GM12878 (cell line): ENCODE measurements at regions not wholly inside any gene's neighbourhood (a gene's known extent, or its start where the extent isn't known, plus 50 kb on each side); places are given as distances from the start of the nearest gene placed in this dataset.

Experiments
- CEBPB ChIP-seq, 2 experiments: fragments of 150-350 bp in 1 of 2; IDR thresholded peaks; 2 replicates each; pipeline ENCODE4 v1.6.1; 2012 to 2014; ENCODE audit warnings: low read depth in 2 of 2, low read length in 2 of 2, borderline replicate concordance in 1 of 2, inconsistent platforms in 1 of 2
- CHD2 ChIP-seq: IDR thresholded peaks from 2 replicates; pipeline ENCODE4 v1.6.1; 2011; ENCODE audit warnings: low read depth, low read length, improper control_type of control experiment, borderline replicate concordance
- CTCF ChIP-seq, 3 experiments: IDR thresholded peaks in 2 of 3; conservative IDR thresholded peaks in 1 of 3; 2 replicates each; pipeline ENCODE4 v1.5.1; 2011; ENCODE audit warnings: low read depth in 3 of 3, low read length in 3 of 3, mild to moderate bottlenecking in 3 of 3, control low read depth in 2 of 3, moderate library complexity in 2 of 3, inconsistent platforms in 1 of 3, mixed read lengths in 1 of 3; ENCODE audit not compliant: control insufficient read depth in 2 of 3, insufficient read depth in 1 of 3; ENCODE audit errors: extremely low read depth in 1 of 3
- ESRRA ChIP-seq: IDR thresholded peaks from 2 replicates; pipeline ENCODE4 v1.6.1; 2012; ENCODE audit warnings: mild to moderate bottlenecking, low read length, improper control_type of control experiment
- MXI1 ChIP-seq: fragments of 150-350 bp; IDR thresholded peaks from 2 replicates; pipeline ENCODE4 v1.6.1; 2011; ENCODE audit warnings: low read depth, mild to moderate bottlenecking, inconsistent platforms, low read length, improper control_type of control experiment
- POLR2A ChIP-seq: IDR thresholded peaks from 2 replicates; pipeline ENCODE4 v1.6.1; 2011; ENCODE audit warnings: low read depth, mild to moderate bottlenecking, low read length
- POLR2AphosphoS2 ChIP-seq: IDR thresholded peaks from 2 replicates; pipeline ENCODE4 v1.6.1; 2011; ENCODE audit warnings: low read depth, mild to moderate bottlenecking, low read length, improper control_type of control experiment, moderate library complexity
- RCOR1 ChIP-seq: conservative IDR thresholded peaks from 2 replicates; pipeline ENCODE4 v1.6.1; 2012; ENCODE audit warnings: low read depth, low read length, improper control_type of control experiment
- SIX5 ChIP-seq: IDR thresholded peaks from 2 replicates; pipeline ENCODE4 v1.6.1; 2011; ENCODE audit warnings: mild to moderate bottlenecking, low read depth, low read length, moderate library complexity; ENCODE audit not compliant: severe bottlenecking
- SKIL ChIP-seq: fragments of 450-650 bp; IDR thresholded peaks from 2 replicates; pipeline ENCODE4 v1.6.1; 2017; ENCODE audit warnings: mild to moderate bottlenecking, low read depth, inconsistent platforms; ENCODE audit not compliant: poor library complexity, severe bottlenecking
- TF ChIP-seq, protein P1 (sequence below): fragments of 150-350 bp; IDR thresholded peaks from 2 replicates; pipeline ENCODE4 v1.6.1; 2016; ENCODE audit warnings: low read depth, low read length

GRCh38 chr6:165752451-165752850, 89.4 kb upstream of the PDE10A start:
- TF ChIP-seq POLR2A (no peak), CTCF (IDR thresholded peaks at IDR 0.05 in 2 of 3, conservative IDR thresholded peaks at IDR 0.05 in 1 of 3; ENCODE audit: control insufficient read depth in 2 of 3, extremely low read depth in 1 of 3, insufficient read depth in 1 of 3, low read depth in 3 of 3, low read length in 3 of 3) (no peak), POLR2AphosphoS2 (no peak), CHD2 (no peak), SKIL (no peak), MXI1 (no peak), RCOR1 (no peak), SIX5 (no peak), ESRRA (no peak), CEBPB (IDR thresholded peaks at IDR 0.05; ENCODE audit: borderline replicate concordance in 1 of 2, low read depth in 2 of 2, low read length in 2 of 2) (no peak)
- TF ChIP-seq, protein P1, sequence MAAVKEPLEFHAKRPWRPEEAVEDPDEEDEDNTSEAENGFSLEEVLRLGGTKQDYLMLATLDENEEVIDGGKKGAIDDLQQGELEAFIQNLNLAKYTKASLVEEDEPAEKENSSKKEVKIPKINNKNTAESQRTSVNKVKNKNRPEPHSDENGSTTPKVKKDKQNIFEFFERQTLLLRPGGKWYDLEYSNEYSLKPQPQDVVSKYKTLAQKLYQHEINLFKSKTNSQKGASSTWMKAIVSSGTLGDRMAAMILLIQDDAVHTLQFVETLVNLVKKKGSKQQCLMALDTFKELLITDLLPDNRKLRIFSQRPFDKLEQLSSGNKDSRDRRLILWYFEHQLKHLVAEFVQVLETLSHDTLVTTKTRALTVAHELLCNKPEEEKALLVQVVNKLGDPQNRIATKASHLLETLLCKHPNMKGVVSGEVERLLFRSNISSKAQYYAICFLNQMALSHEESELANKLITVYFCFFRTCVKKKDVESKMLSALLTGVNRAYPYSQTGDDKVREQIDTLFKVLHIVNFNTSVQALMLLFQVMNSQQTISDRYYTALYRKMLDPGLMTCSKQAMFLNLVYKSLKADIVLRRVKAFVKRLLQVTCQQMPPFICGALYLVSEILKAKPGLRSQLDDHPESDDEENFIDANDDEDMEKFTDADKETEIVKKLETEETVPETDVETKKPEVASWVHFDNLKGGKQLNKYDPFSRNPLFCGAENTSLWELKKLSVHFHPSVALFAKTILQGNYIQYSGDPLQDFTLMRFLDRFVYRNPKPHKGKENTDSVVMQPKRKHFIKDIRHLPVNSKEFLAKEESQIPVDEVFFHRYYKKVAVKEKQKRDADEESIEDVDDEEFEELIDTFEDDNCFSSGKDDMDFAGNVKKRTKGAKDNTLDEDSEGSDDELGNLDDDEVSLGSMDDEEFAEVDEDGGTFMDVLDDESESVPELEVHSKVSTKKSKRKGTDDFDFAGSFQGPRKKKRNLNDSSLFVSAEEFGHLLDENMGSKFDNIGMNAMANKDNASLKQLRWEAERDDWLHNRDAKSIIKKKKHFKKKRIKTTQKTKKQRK = no peak
